ENCODE measurements at regions not wholly inside any gene's neighbourhood (a gene's known extent, or its start where the extent isn't known, plus 50 kb on each side); places are given as distances from the start of the nearest gene placed in this dataset.

DNA sequence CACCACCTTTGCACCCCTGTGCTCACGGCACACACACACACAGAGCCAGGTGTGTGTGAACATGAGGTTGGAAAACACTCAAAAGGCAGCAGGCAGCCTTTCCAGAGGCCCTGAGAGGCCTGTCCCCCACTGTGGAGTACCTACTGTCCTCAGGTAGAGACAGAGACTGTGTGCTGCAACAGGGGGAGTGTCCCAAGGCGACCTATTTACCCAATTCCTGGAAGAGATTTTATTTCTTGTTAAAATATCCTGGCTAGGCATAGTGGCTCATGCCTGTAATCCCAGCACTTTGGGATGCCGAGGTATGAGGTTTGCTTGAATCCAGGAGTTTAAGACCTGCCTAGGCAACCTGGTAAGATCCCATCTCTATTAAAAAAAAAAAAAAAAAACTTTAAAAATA, 108.5 kb downstream of the COPRS start:
- no peak for DNase-seq (ENCODE audit: low read depth, low spot score)
- no peaks in the 10 kb centered on the region for H3K36me3 ChIP-seq (ENCODE audit: control insufficient read depth, insufficient read depth, low read length)
- no peak overlapping the region for H3K4me3 ChIP-seq (ENCODE audit: low read length)
- no CpG with 5 or more reads among the region's 3 CpGs for WGBS (ENCODE audit: insufficient coverage, insufficient read length)
- H3K27ac ChIP-seq (ENCODE audit: low read length) = no peak overlapping the region
- H3K9me3 ChIP-seq (ENCODE audit: control insufficient read depth, insufficient read depth, low read length) = no peaks in the 10 kb centered on the region
- H3K27me3 ChIP-seq (ENCODE audit: control insufficient read depth, insufficient read depth, low read length) = no peaks in the 10 kb centered on the region
- no peaks in the 10 kb centered on the region; the same call in 1 of the 2 replicates for H3K4me1 ChIP-seq (ENCODE audit: control insufficient read depth, insufficient read depth, low read length)

DNA sequence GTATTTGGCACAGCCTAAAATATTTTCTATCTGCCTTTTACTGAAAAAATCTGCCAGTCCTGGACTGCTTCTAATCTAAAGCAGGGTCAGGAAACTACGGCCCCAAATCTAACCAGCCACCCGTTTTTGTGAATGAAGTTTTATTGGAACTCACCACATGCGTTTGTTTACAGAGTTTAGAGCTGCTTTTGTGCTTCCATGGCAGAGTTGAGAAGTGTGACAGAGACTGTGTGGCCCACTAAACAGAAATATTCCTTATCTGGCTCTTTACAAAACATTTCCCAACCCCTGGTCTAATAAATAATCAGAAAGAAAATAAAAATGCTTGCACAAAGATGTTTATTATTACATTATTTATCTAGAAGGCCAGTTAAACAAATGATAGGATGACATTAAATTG, 110.2 kb downstream of the COPRS start:
- H3K27me3 ChIP-seq (ENCODE audit: control insufficient read depth, insufficient read depth, low read length) = no peaks in the 10 kb centered on the region
- no CpG with 5 or more reads among the region's 3 CpGs for WGBS (ENCODE audit: insufficient coverage, insufficient read length)
- no peaks in the 10 kb centered on the region; the same call in 1 of the 2 replicates for H3K4me1 ChIP-seq (ENCODE audit: control insufficient read depth, insufficient read depth, low read length)
- no peak overlapping the region for H3K27ac ChIP-seq (ENCODE audit: low read length)
- no peaks in the 10 kb centered on the region for H3K36me3 ChIP-seq (ENCODE audit: control insufficient read depth, insufficient read depth, low read length)
- no peak overlapping the region for H3K4me3 ChIP-seq (ENCODE audit: low read length)
- no peaks in the 10 kb centered on the region for H3K9me3 ChIP-seq (ENCODE audit: control insufficient read depth, insufficient read depth, low read length)
- DNase-seq (ENCODE audit: low read depth, low spot score) = no peak

DNA sequence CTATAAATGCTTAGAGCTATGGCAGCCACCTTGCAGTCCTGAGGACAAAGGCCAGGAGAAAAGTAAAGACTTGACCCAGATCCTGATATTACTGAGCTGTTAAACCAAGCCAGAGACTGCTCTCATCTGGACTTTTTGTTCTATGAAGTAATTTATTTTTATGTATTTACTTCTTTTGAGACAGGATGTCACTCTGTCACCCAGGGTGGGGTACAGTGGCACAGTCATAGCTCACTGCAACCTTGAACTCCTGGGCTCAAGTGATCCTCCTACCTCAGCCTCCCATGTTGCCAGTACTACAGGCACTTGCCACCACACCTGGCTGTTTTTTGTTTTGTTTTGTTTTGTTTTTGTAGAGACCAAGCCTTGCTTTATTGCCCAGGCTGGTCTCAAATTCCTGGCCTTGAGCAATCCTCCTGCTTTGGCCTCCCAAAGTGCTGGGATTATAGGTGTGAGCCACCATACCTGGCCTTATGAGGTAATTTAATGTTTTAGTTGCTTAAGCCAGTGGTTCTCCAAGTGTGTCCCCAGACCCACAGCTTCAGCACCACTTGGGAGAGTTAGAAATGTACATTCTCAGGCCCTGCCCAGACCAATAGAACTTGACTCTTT, 112.1 kb downstream of the COPRS start:
- H3K9me3 ChIP-seq (ENCODE audit: control insufficient read depth, insufficient read depth, low read length) = no peaks in the 10 kb centered on the region
- no peak for DNase-seq (ENCODE audit: low read depth, low spot score)
- no peaks in the 10 kb centered on the region for H3K27me3 ChIP-seq (ENCODE audit: control insufficient read depth, insufficient read depth, low read length)
- H3K4me3 ChIP-seq (ENCODE audit: low read length) = no peak overlapping the region
- H3K4me1 ChIP-seq (ENCODE audit: control insufficient read depth, insufficient read depth, low read length) = no peaks in the 10 kb centered on the region; the same call in 1 of the 2 replicates
- no peak overlapping the region for H3K27ac ChIP-seq (ENCODE audit: low read length)
- H3K36me3 ChIP-seq (ENCODE audit: control insufficient read depth, insufficient read depth, low read length) = no peaks in the 10 kb centered on the region

DNA sequence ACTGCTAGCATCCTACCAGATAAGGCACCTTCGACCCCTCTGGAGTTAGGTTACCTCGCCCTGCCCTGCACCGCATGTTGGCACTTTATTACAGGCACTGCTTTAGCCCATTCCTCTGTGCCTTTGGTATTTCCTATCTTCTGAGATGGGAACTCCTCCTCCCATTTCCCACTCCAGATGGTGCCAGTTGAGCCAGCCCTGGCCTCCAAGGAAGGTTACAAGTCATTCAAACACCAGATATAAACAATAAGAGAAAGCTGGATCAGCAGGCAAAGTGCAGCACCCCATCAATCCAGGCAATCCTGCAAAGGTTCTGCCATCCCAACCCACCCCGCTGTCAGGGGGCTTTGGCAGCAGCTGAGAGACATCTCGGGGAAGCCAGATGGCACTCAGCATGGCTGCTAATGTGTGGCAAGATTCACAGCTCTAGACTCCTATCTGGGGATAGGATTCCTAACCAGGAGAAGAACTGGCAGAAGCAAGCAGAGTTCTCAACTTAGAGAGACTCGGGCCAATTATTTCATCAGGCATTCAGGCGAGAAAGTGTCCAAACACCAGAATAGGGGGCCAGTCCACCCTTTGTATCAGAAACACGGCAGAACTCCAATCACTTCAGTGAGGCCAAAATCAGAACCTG, 113.0 kb downstream of the COPRS start:
- no peak overlapping the region for H3K27ac ChIP-seq (ENCODE audit: low read length)
- H3K27me3 ChIP-seq (ENCODE audit: control insufficient read depth, insufficient read depth, low read length) = no peaks in the 10 kb centered on the region
- H3K36me3 ChIP-seq (ENCODE audit: control insufficient read depth, insufficient read depth, low read length) = no peaks in the 10 kb centered on the region
- no peak overlapping the region for H3K4me3 ChIP-seq (ENCODE audit: low read length)
- H3K9me3 ChIP-seq (ENCODE audit: control insufficient read depth, insufficient read depth, low read length) = no peaks in the 10 kb centered on the region
- H3K4me1 ChIP-seq (ENCODE audit: control insufficient read depth, insufficient read depth, low read length) = no peaks in the 10 kb centered on the region; the same call in 1 of the 2 replicates
- DNase-seq (ENCODE audit: low read depth, low spot score) = no peak
- no CpG with 5 or more reads among the region's 8 CpGs for WGBS (ENCODE audit: insufficient coverage, insufficient read length)

DNA sequence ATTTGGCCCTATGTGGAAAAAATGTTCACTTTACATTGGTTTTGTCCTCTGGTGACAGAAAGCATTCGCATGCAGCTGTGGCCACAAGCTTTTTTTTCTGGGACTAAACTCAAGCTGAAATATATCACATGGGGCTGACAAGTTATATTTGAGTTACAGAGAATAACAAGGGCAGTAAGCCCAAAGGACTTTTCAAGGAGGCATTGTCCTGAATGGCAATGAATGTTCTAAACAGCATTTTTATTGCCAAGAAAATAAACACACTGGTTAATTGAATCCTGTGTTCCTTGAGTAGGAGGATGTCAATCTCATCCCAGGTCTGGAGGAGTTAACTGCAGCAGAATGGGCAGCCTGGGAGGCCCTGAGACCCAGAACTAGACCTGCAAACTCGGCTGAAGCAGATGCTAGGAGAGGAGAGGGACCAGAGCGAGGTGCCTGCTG, 114.5 kb downstream of the COPRS start:
- Histone ChIP-seq H3K27ac (ENCODE audit: low read length) (no peak overlapping the region), H3K4me3 (ENCODE audit: low read length) (no peak overlapping the region), H3K4me1 (ENCODE audit: control insufficient read depth, insufficient read depth, low read length) (no peaks in the 10 kb centered on the region), H3K9me3 (ENCODE audit: control insufficient read depth, insufficient read depth, low read length) (no peaks in the 10 kb centered on the region), H3K27me3 (ENCODE audit: control insufficient read depth, insufficient read depth, low read length) (no peaks in the 10 kb centered on the region), H3K36me3 (ENCODE audit: control insufficient read depth, insufficient read depth, low read length) (no peaks in the 10 kb centered on the region)
- no peak for DNase-seq (ENCODE audit: low read depth, low spot score)
- no CpG with 5 or more reads among the region's 3 CpGs for WGBS (ENCODE audit: insufficient coverage, insufficient read length)

DNA sequence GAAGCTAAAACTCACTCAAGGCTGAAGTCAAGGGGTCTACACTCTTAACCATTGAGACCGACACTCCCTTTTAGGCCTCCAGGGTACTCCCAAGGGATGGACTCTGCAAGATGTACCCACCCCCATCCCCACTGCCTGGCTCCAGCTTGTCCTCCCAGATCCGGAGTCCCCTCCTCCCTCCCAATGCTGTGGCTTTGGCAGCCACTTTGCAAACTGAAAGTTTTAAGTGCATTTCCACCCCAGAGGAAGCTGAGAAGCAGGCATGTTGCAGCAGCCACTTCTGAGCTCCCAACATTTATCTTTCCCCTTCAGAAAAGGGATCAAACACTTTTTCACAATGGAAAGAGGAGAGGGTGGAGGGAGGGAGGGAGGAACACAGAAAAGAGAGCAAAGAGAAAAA, 115.2 kb downstream of the COPRS start:
- Histone ChIP-seq H3K27me3 (ENCODE audit: control insufficient read depth, insufficient read depth, low read length) (no peaks in the 10 kb centered on the region), H3K27ac (ENCODE audit: low read length) (no peak overlapping the region), H3K4me3 (ENCODE audit: low read length) (no peak overlapping the region), H3K36me3 (ENCODE audit: control insufficient read depth, insufficient read depth, low read length) (no peaks in the 10 kb centered on the region), H3K9me3 (ENCODE audit: control insufficient read depth, insufficient read depth, low read length) (no peaks in the 10 kb centered on the region), H3K4me1 (ENCODE audit: control insufficient read depth, insufficient read depth, low read length) (no peaks in the 10 kb centered on the region)
- DNase-seq (ENCODE audit: low read depth, low spot score) = peak; percentile 11
- no CpG with 5 or more reads among the region's 2 CpGs for WGBS (ENCODE audit: insufficient coverage, insufficient read length)

DNA sequence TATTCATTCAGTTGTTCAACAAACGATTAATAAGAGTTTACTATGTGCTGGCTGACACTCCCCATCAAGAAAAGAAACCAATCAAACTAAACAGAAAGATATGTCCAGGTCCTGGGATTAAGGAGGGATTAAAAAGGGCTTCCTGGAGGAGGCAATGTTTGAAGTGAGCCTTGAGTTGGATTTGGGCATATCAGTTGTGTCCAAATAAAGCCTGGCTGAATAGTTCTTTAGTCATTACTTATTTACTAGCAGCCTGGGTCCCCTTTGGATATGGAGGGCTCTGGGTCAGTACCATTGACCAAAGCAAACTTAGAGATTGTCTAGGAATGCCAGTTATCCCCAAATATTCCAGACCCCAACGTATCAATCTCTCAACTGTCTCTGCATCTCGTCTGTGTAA, 117.7 kb downstream of the COPRS start:
- no peak for DNase-seq (ENCODE audit: low read depth, low spot score)
- no CpG with 5 or more reads among the region's 3 CpGs for WGBS (ENCODE audit: insufficient coverage, insufficient read length)
- Histone ChIP-seq H3K36me3 (ENCODE audit: control insufficient read depth, insufficient read depth, low read length) (no peaks in the 10 kb centered on the region), H3K4me3 (ENCODE audit: low read length) (no peak overlapping the region), H3K4me1 (ENCODE audit: control insufficient read depth, insufficient read depth, low read length) (no peaks in the 10 kb centered on the region), H3K27me3 (ENCODE audit: control insufficient read depth, insufficient read depth, low read length) (no peaks in the 10 kb centered on the region), H3K9me3 (ENCODE audit: control insufficient read depth, insufficient read depth, low read length) (no peaks in the 10 kb centered on the region), H3K27ac (ENCODE audit: low read length) (no peak overlapping the region)

DNA sequence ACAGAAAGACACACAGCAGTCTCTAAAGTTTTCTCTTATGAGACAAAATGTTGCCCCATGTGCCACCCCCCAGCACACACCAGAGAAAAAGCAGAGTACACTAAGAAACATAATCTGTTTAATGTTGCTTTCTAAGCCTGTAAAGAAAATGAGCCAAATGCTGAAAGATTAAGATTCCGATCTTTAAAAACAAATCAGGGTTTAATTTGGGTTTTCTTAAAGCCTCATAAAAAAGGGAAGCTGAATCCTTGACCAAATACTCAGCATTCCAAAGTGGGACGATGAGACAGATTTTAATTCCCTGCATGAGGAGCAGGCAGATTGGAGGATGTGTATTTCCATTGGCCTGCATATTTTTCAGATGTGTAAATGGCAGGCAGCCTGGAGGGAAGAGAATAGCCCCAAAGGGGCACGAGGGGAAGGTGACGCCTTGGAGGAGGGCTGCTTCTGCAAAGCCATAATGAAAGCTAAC, 118.4 kb downstream of the COPRS start:
- WGBS (ENCODE audit: insufficient coverage, insufficient read length) = no CpG with 5 or more reads among the region's 4 CpGs
- Histone ChIP-seq H3K27me3 (ENCODE audit: control insufficient read depth, insufficient read depth, low read length) (no peaks in the 10 kb centered on the region), H3K4me3 (ENCODE audit: low read length) (no peak overlapping the region), H3K27ac (ENCODE audit: low read length) (no peak overlapping the region), H3K4me1 (ENCODE audit: control insufficient read depth, insufficient read depth, low read length) (no peaks in the 10 kb centered on the region), H3K9me3 (ENCODE audit: control insufficient read depth, insufficient read depth, low read length) (no peaks in the 10 kb centered on the region), H3K36me3 (ENCODE audit: control insufficient read depth, insufficient read depth, low read length) (no peaks in the 10 kb centered on the region)
- DNase-seq (ENCODE audit: low read depth, low spot score) = no peak

DNA sequence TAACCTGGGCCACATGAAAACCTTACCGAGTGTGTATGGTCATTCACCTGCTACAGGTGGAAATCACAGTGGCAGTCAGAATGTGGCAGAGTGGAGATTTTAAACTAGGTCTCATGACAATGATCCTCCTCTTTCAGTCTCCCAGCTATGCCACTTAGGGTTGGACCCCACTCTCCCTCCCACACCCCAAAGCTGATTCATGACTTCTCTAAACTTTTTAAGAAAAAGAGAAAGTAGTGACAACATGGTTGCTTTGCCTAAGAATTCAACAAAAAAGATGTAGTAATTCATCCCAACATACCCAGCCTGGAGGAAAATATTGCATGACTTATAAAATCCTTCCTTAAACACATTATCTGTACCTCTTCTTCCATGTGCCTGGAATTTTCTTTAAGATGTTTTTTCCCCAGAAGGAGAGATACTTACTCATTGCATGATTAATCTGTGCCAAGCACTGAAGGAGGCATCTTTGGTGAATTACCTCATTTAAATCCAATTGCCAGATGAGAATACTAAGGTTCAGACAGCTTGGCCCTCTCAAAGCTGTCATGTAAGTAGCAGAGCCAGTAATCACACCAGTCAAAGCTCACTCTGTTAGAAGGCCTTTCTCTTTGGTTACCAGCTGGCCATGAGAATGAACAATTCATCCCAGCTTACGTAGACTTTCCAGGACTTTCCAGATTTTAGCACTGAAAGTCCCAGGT, 119.9 kb downstream of the COPRS start:
- Histone ChIP-seq H3K4me3 (ENCODE audit: low read length) (no peak overlapping the region), H3K27ac (ENCODE audit: low read length) (no peak overlapping the region), H3K9me3 (ENCODE audit: control insufficient read depth, insufficient read depth, low read length) (no peaks in the 10 kb centered on the region), H3K27me3 (ENCODE audit: control insufficient read depth, insufficient read depth, low read length) (no peaks in the 10 kb centered on the region), H3K4me1 (ENCODE audit: control insufficient read depth, insufficient read depth, low read length) (no peaks in the 10 kb centered on the region), H3K36me3 (ENCODE audit: control insufficient read depth, insufficient read depth, low read length) (no peaks in the 10 kb centered on the region)
- no CpG with 5 or more reads among the region's 2 CpGs for WGBS (ENCODE audit: insufficient coverage, insufficient read length)
- DNase-seq (ENCODE audit: low read depth, low spot score) = no peak

DNA sequence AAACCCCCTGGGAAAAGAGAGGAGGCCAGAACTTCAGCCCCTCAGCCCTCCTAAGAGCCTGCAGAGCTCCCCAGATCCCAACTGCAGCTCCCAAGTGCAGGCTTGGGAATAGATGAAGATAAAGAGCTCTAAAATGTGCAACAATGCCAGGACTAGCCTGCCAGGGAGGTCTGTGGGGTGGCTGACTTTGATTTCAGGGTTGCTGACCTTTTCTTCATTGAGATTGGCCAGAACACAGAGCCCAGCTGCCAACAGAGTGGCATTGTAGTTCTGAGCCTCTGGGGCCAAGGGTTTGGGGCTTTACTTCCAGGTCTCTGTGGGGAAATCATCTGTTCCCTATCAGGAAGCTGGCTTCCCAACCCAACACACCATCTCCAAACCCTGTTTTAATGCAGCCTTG, 120.6 kb downstream of the COPRS start:
- Histone ChIP-seq H3K36me3 (ENCODE audit: control insufficient read depth, insufficient read depth, low read length) (no peaks in the 10 kb centered on the region), H3K27me3 (ENCODE audit: control insufficient read depth, insufficient read depth, low read length) (no peaks in the 10 kb centered on the region), H3K4me1 (ENCODE audit: control insufficient read depth, insufficient read depth, low read length) (no peaks in the 10 kb centered on the region), H3K27ac (ENCODE audit: low read length) (no peak overlapping the region), H3K4me3 (ENCODE audit: low read length) (no peak overlapping the region), H3K9me3 (ENCODE audit: control insufficient read depth, insufficient read depth, low read length) (no peaks in the 10 kb centered on the region)
- DNase-seq (ENCODE audit: low read depth, low spot score) = no peak
